ENCODE measurements at regions not wholly inside any gene's neighbourhood (a gene's known extent, or its start where the extent isn't known, plus 50 kb on each side); places are given as distances from the start of the nearest gene placed in this dataset.

GRCh38 chr15:69892351-69892750 is 205.4 kb downstream of the TLE3 start:
- H3F3A ChIP-seq (ENCODE audit: insufficient read depth, low read depth): no peaks in the 10 kb centered on the region
- no peak overlapping the region for H3K27ac ChIP-seq
- no TSS peak for BruUV-seq (replicated peaks)
- ChIA-PET POLR2A (ENCODE audit: unreplicated experiment) (no interaction called here), CTCF (no interaction called here)
- DNase-seq: no peak
- no peak overlapping the region for H3K4me2 ChIP-seq
- H3K36me3 ChIP-seq (ENCODE audit: low read depth): no peaks in the 10 kb centered on the region
- no peaks in the 10 kb centered on the region for H3K9me3 ChIP-seq (ENCODE audit: insufficient read depth, low read depth)
- no peak for TF ChIP-seq EZH2 (IDR thresholded peaks at IDR 0.05; ENCODE audit: low read depth)
- H3K4me1 ChIP-seq (replicated peaks; ENCODE audit: insufficient read depth): no peaks in the 10 kb centered on the region
- intact Hi-C loops (cut with micrococcal nuclease; ENCODE audit: unreplicated experiment): no loop called here
- H4K20me1 ChIP-seq (ENCODE audit: insufficient read depth): no peaks in the 10 kb centered on the region
- no peak overlapping the region for H2AFZ ChIP-seq
- no peak overlapping the region for H3K4me3 ChIP-seq
- H3K27me3 ChIP-seq (ENCODE audit: insufficient read depth, low read depth): peaks cover 3% of the 10 kb centered on the region; the same call in 1 of the 2 replicates
- H3K79me2 ChIP-seq (ENCODE audit: low read depth): no peaks in the 10 kb centered on the region
- H3K9me2 ChIP-seq (ENCODE audit: insufficient read depth): no peaks in the 10 kb centered on the region

GRCh38 chr15:69893086-69893485 is 204.6 kb downstream of the TLE3 start:
- POLR2A ChIA-PET (ENCODE audit: unreplicated experiment): no interaction called here
- H3K79me2 ChIP-seq (ENCODE audit: low read depth): no peaks in the 10 kb centered on the region
- H3K27me3 ChIP-seq (ENCODE audit: insufficient read depth, low read depth): peaks cover 3% of the 10 kb centered on the region; the same call in 1 of the 2 replicates
- H3K4me2 ChIP-seq: no peak overlapping the region
- no peaks in the 10 kb centered on the region for H3K9me3 ChIP-seq (ENCODE audit: insufficient read depth, low read depth)
- no peak overlapping the region for H2AFZ ChIP-seq
- H3F3A ChIP-seq (ENCODE audit: insufficient read depth, low read depth): no peaks in the 10 kb centered on the region
- no peak for DNase-seq
- CTCF ChIA-PET: no interaction called here
- H3K36me3 ChIP-seq (ENCODE audit: low read depth): no peaks in the 10 kb centered on the region
- no peak overlapping the region for H3K27ac ChIP-seq
- no peaks in the 10 kb centered on the region for H4K20me1 ChIP-seq (ENCODE audit: insufficient read depth)
- intact Hi-C loops (cut with micrococcal nuclease; ENCODE audit: unreplicated experiment): no loop called here
- no peak overlapping the region for H3K4me3 ChIP-seq
- no TSS peak for BruUV-seq (replicated peaks)
- H3K4me1 ChIP-seq (replicated peaks; ENCODE audit: insufficient read depth): no peaks in the 10 kb centered on the region
- no peak for TF ChIP-seq EZH2 (IDR thresholded peaks at IDR 0.05; ENCODE audit: low read depth)
- TF ChIP-seq, protein P1, sequence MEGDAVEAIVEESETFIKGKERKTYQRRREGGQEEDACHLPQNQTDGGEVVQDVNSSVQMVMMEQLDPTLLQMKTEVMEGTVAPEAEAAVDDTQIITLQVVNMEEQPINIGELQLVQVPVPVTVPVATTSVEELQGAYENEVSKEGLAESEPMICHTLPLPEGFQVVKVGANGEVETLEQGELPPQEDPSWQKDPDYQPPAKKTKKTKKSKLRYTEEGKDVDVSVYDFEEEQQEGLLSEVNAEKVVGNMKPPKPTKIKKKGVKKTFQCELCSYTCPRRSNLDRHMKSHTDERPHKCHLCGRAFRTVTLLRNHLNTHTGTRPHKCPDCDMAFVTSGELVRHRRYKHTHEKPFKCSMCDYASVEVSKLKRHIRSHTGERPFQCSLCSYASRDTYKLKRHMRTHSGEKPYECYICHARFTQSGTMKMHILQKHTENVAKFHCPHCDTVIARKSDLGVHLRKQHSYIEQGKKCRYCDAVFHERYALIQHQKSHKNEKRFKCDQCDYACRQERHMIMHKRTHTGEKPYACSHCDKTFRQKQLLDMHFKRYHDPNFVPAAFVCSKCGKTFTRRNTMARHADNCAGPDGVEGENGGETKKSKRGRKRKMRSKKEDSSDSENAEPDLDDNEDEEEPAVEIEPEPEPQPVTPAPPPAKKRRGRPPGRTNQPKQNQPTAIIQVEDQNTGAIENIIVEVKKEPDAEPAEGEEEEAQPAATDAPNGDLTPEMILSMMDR (conservative IDR thresholded peaks at IDR 0.05): no peak
- no peaks in the 10 kb centered on the region for H3K9me2 ChIP-seq (ENCODE audit: insufficient read depth)

GRCh38 chr15:69893863-69894262 is 203.9 kb downstream of the TLE3 start:
- no peak for DNase-seq
- no peaks in the 10 kb centered on the region for H3K9me3 ChIP-seq (ENCODE audit: insufficient read depth, low read depth)
- POLR2A ChIA-PET (ENCODE audit: unreplicated experiment): no interaction called here
- H3K27ac ChIP-seq: no peak overlapping the region
- TF ChIP-seq EZH2 (IDR thresholded peaks at IDR 0.05; ENCODE audit: low read depth): no peak
- TF ChIP-seq, protein P1 (conservative IDR thresholded peaks at IDR 0.05): no peak
- no peaks in the 10 kb centered on the region for H3K79me2 ChIP-seq (ENCODE audit: low read depth)
- intact Hi-C loops (cut with micrococcal nuclease; ENCODE audit: unreplicated experiment): no loop called here
- no peaks in the 10 kb centered on the region for H3K9me2 ChIP-seq (ENCODE audit: insufficient read depth)
- H4K20me1 ChIP-seq (ENCODE audit: insufficient read depth): no peaks in the 10 kb centered on the region
- CTCF ChIA-PET: no interaction called here
- no peak overlapping the region for H3K4me2 ChIP-seq
- H3F3A ChIP-seq (ENCODE audit: insufficient read depth, low read depth): no peaks in the 10 kb centered on the region
- no peaks in the 10 kb centered on the region for H3K36me3 ChIP-seq (ENCODE audit: low read depth)
- H2AFZ ChIP-seq: no peak overlapping the region
- no peak overlapping the region for H3K4me3 ChIP-seq
- peaks cover 3% of the 10 kb centered on the region; the same call in 1 of the 2 replicates for H3K27me3 ChIP-seq (ENCODE audit: insufficient read depth, low read depth)
- no TSS peak for BruUV-seq (replicated peaks)
- no peaks in the 10 kb centered on the region for H3K4me1 ChIP-seq (replicated peaks; ENCODE audit: insufficient read depth)

GRCh38 chr15:69895202-69895601 is 202.5 kb downstream of the TLE3 start:
- peaks cover 3% of the 10 kb centered on the region; the same call in 1 of the 2 replicates for H3K27me3 ChIP-seq (ENCODE audit: insufficient read depth, low read depth)
- no peak overlapping the region for H3K27ac ChIP-seq
- ChIA-PET POLR2A (ENCODE audit: unreplicated experiment) (interaction anchor here (0.6 kb wide), 1 partner anchor 15 kb away, joined by 4 read pairs; no protein-coding TSS in a partner anchor), CTCF (no interaction called here)
- H3K36me3 ChIP-seq (ENCODE audit: low read depth): no peaks in the 10 kb centered on the region
- no peak for DNase-seq
- intact Hi-C loops (cut with micrococcal nuclease; ENCODE audit: unreplicated experiment): no loop called here
- no peak overlapping the region for H3K4me3 ChIP-seq
- BruUV-seq (replicated peaks): no TSS peak
- H3K9me2 ChIP-seq (ENCODE audit: insufficient read depth): no peaks in the 10 kb centered on the region
- no peaks in the 10 kb centered on the region for H3K79me2 ChIP-seq (ENCODE audit: low read depth)
- no peak overlapping the region for H3K4me2 ChIP-seq
- H3F3A ChIP-seq (ENCODE audit: insufficient read depth, low read depth): no peaks in the 10 kb centered on the region
- H4K20me1 ChIP-seq (ENCODE audit: insufficient read depth): no peaks in the 10 kb centered on the region
- H2AFZ ChIP-seq: no peak overlapping the region
- no peaks in the 10 kb centered on the region for H3K9me3 ChIP-seq (ENCODE audit: insufficient read depth, low read depth)
- TF ChIP-seq, protein P1 (conservative IDR thresholded peaks at IDR 0.05): no peak
- TF ChIP-seq EZH2 (IDR thresholded peaks at IDR 0.05; ENCODE audit: low read depth): no peak
- H3K4me1 ChIP-seq (replicated peaks; ENCODE audit: insufficient read depth): no peaks in the 10 kb centered on the region

Data from PC-9 (cell line).